ENCODE measurements at regions not wholly inside any gene's neighbourhood (a gene's known extent, or its start where the extent isn't known, plus 50 kb on each side); places are given as distances from the start of the nearest gene placed in this dataset.

GRCh38 chr1:71170925-71171324 is 90.1 kb upstream of the ZRANB2 start:
- DNase-seq (ENCODE audit: low read depth): no peak

GRCh38 chr1:71167505-71167904 is 86.7 kb upstream of the ZRANB2 start:
- no peak overlapping the region for H3K4me3 ChIP-seq (replicated peaks; ENCODE audit: low read depth, low read length)
- DNase-seq (ENCODE audit: low read depth): no peak
- no peak for TF ChIP-seq CTCF (IDR thresholded peaks at IDR 0.05; ENCODE audit: low read length, missing control alignments)

More at GRCh38 chr1:71170925-71171324, 90.1 kb upstream of the ZRANB2 start:
- H3K4me3 ChIP-seq (replicated peaks; ENCODE audit: low read depth, low read length): no peak overlapping the region
- peak; percentile 2 for TF ChIP-seq CTCF (IDR thresholded peaks at IDR 0.05; ENCODE audit: low read length, missing control alignments)

GRCh38 chr1:71166178-71167173 is 85.6 kb upstream of the ZRANB2 start:
- no peak for DNase-seq (ENCODE audit: low read depth)
- H3K4me3 ChIP-seq (replicated peaks; ENCODE audit: low read depth, low read length): no peak overlapping the region
- TF ChIP-seq CTCF (IDR thresholded peaks at IDR 0.05; ENCODE audit: low read length, missing control alignments): no peak

- H3K4me3 ChIP-seq (replicated peaks; ENCODE audit: low read depth, low read length): no peak overlapping the region
- no peak for DNase-seq (ENCODE audit: low read depth)
- TF ChIP-seq CTCF (IDR thresholded peaks at IDR 0.05; ENCODE audit: low read length, missing control alignments): no peak
Measured at GRCh38 chr1:71157715-71158114, 76.9 kb upstream of the ZRANB2 start.

- DNase-seq (ENCODE audit: low read depth): no peak
- H3K4me3 ChIP-seq (replicated peaks; ENCODE audit: low read depth, low read length): no peak overlapping the region
- TF ChIP-seq CTCF (IDR thresholded peaks at IDR 0.05; ENCODE audit: low read length, missing control alignments): no peak
Measured at GRCh38 chr1:71157151-71157550, 76.3 kb upstream of the ZRANB2 start.

GRCh38 chr1:71156590-71156989 is 75.8 kb upstream of the ZRANB2 start:
- TF ChIP-seq CTCF (IDR thresholded peaks at IDR 0.05; ENCODE audit: low read length, missing control alignments): no peak
- no peak for DNase-seq (ENCODE audit: low read depth)
- H3K4me3 ChIP-seq (replicated peaks; ENCODE audit: low read depth, low read length): no peak overlapping the region

Measured in fibroblast of pulmonary artery (primary cell).